NOMO-1 treated with dmso at 0.1 percent for 144 hours (cell line): ENCODE measurements at regions not wholly inside any gene's neighbourhood (a gene's known extent, or its start where the extent isn't known, plus 50 kb on each side); places are given as distances from the start of the nearest gene placed in this dataset.
A peak's percentile ranks its signal among the peaks of the same experiment; 100 is the strongest.

Experiments used
- DNase-seq: peaks from one replicate; lab custom pipeline; 2025; ENCODE audit not compliant: unreplicated experiment; lab: John Stamatoyannopoulos, UW

DNA sequence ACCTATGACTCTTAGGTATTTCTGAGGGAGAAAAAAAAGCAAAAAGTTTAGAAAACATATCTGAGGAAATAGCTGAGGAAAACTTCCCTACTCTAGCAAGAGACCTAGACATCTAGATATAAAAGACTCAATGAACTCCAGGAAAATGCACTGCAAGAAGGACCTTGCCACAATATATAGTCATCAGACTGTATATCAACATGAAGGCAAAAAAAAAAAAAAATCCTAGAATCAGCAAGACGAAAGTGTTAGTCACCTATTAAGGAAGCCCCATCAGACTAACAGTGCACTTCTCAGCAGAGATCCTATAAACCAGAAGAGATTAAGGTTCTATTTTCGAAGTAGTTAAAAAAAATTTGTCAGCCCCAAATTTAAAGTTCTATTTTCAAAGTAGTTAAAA, 166.2 kb downstream of the TMEM38B start:
- no peak for DNase-seq

DNA sequence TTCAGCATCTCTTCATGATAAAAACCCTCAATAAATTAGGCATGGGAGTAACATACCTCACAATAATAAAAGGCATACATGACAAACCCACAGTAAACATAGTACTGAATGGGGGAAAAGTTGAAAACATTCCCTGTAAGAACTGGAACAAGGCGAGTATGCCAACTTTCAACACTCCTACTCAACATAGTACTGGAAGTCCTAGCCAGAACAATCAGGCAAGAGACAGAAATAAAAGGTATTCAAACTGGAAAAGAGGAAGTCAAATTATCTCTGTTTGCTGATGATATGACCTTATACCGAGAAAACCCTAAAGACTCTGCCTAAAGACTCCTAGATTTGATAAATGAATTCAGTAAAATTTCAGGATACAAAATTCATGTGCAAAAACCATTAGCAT, 167.6 kb downstream of the TMEM38B start:
- DNase-seq = no peak

DNA sequence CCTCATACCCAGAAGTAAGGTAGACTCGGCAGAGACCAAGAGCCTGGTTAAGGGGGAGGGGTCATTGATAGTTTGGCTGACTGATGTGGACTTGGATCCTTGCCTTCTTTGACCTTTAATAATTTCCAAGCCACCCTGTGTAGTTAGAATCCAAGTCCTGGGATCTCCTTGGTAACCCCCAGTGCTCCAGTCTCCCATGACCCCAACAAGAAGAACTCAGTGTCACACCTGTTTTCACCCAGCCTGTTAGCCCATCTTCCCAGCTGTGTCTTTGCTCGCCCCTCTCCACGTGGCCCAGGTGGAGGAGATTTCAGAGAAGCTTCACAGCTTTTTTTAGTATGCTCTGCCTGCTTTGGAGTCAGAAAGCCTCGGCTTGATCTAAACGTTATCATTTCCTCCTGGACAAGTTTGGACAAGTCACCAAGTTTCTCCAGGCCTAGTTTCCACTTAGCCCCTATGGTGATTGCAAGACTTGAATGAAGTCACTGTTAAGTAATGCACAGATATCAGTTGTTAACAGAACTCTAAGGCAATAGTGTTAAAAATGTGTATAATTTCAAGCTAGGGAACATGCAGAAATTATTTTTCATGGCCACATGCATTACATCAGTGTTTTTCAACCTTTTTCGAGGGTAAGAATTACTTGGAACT, 170.0 kb downstream of the TMEM38B start:
- peak; percentile 20 for DNase-seq

DNA sequence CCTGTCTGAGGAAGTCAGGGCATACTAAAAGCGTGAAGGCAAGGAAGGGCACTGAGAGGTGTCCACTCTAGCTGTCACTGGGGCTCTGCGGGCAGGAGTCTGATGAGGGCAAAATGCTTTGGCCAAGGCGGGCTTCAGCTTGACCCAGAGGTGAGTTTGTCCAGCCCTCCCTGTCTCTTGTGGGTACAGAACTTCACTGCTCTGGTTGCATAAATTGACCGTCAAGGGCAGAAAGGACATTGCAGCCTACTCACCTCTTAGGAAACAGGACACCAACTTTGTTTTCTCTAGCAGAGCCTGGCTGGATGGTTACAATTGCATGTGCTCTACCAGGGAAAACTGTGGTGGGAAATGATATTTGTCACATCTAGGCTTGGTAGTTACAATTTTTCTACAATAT, 170.9 kb downstream of the TMEM38B start:
- no peak for DNase-seq

DNA sequence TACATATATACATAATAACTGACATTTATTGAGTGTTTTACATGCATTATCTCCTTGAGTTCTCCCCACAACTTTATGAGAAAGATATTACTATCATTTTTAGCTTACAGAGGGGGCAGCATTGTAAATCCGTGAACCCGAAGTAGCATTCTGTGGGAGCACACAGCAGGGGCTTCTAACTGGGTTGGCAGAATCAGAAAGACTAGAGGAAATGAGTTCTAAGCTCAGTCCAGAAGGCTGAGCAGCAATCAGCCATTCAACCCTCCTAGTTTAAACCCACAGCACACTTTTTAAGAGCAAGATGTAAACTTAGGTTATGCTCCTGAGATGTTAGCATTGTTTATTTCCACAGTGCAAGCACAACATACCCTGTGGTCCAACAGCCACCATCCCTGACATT, 177.2 kb downstream of the TMEM38B start:
- DNase-seq = no peak

DNA sequence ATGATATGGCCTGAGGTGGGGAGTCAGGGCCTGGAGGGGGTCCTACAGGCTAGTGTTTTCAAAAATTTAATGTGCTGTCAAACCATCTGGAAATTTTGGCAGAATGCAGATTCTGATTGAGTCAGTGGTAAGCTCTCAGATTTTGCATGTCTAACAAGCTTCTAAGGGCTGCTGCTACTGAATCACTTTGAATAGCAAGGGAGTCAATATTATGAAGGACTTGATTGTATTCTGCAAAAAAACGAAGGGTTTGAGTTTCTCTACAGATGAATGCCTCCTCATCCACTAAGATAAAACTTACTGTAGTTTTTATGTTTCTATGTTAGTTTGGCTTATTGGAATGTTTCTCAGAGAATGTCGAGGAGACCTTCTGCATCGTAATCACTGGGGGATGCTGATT, 179.5 kb downstream of the TMEM38B start:
- DNase-seq = no peak

DNA sequence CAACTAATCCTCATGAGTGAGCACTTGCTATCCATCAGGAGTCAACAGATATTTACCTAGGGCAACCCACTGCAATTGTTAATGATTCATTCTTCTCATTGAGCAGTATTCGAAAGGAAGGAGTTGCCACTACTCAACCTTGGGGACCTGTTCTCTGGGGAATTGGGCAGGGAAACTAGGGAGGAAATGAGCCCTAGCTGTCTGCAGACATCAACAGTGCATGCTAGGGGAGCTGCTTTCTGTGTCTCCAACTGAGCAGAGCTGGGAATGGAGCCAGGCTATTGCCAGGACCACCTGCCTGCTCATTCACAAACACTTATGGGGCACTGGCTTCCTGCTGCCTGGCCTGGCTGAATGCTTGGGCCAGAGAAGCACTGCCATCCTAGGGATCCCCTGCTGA, 183.4 kb downstream of the TMEM38B start:
- no peak for DNase-seq

DNA sequence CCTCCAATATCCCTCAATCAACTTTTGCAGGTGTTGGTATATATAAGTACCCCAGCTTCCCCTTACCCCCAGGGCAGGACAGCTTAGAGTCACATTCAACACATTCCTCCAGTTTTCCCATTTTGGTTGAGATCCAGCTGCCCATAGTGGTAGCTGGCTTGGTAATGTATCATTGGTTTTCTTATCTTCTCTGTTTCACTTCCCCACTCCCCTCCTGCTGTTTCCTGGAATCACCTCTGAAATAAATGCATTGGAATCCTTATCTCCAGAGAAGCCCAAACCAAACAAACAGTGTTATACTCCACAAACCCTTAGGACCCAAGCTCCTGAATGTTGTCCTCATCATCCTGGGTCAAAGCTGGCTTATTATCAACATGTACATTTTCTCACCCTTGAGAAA, 184.8 kb downstream of the TMEM38B start:
- DNase-seq = no peak

DNA sequence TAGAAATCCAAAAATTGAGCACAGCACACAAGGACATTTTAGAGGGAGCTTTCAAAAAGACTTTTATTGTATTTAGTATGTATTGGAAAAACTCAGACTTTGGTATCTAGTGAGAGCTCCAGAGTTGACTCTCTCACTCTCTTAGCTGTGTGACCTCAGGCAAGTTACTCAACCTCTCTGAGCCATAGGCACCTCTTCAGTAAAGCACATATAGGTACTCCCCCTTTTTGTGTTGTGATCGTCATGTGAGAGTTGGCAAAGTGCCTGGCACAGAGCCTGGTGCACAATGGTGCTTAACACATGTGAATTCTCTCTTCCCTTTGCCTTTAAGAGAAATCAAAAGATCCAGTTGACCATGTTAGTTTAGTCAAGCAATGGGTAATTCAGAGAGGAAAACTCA, 186.2 kb downstream of the TMEM38B start:
- no peak for DNase-seq

DNA sequence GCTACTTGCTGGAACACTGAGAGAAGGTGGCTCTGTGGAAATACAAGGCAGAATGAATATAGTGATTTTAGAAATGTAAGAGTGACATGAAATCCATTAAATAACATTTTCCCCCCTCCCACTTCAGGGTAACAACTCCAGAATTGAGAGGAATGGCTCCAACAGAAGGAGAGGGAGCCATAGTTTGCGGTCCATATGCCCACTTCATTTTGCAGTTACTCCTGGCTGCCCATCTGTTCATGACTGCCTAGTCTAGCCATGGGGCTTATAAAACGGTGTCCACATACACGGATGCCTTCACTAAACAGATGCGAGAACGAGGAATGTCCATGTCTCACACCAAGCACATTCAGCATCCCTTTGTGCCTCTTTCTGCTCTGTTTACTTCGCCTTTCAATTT, 186.7 kb downstream of the TMEM38B start:
- no peak for DNase-seq

DNA sequence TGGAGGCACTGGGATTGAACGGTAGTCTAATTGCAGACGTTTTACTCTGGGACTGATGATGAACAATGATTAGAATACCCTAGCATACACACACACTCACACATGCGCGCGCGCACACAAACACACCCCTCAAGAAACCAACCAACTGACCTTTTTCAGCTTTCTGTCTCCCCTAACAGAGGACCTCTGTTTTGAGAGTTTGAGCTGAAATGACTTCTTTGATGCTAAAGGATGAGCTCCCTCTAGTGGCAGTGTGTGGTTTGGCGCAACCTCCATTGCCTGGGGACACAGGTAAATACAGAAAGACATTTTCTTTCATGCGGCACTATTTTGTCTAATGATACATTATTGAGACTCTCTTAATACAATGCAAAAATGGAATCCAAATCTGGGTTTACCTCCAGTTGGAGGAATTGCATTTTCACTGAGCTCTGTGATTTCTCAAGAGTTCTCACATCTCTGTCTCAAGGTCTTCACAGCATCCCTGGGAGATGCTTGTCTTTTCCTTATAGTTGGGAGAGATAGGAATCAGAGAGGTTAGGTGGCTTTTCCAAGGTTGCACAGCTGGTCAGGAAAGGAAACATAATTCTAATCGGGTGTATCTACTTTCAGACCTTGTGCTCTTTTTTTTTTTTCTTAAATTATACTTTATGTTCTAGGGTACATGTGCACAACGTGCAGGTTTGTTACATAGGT, 187.5 kb downstream of the TMEM38B start:
- DNase-seq = peak; percentile 17

DNA sequence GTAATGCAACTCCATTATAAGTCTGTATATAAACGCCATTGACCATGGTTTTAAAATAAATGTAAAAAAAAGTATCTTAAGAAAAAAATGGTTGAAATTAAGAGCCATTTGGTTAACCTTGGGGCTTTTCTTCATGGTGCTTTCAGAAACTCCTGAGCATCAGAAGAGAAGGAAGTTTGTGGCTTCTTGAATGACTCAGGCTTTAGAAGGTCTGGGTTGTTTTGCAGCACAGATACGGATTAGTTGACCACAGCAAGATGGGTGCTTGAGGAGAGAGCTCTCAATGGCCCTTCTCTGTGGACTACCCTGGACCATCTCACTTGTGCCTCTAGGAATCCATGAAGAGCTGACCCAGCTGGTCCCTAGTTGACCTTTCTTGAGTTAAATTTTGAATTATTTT, 189.5 kb downstream of the TMEM38B start:
- DNase-seq = no peak

DNA sequence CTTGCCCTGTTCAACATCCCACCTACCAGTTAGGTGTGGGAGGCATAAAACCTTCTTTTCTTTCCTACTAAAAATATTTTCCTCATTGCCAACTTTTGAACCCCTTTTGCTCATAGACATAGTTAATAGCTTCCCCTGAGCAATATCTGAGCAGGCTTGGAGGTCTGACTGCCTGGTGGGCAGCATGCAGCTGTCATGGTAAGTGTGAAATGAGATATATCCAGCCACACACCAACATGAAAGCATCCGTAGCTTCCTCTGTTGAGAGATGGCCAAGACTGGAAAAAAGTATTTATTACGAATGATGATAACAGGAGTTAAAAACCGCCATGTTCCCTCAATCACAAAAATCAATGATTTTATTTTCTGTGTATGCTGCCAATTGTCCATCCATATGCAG, 190.1 kb downstream of the TMEM38B start:
- no peak for DNase-seq

DNA sequence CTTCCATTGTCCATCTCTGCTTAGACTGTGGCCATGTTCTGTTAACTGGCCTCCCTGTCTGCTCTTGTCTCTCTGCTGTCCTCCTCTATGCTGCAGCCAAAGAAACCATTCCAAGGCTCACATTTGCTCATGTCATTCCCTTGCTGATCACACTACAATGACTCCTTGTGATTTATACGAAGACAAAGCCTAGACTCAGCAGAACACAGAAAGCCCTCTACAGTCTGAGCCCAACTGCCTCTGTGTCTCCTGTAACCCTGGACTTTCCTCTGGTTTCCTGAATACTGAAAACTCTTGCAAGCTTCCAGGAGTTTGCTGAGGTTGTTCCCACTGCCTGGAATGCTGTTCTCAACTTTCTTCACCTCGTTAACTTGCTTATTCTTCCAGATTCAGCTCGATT, 191.8 kb downstream of the TMEM38B start:
- DNase-seq = no peak

DNA sequence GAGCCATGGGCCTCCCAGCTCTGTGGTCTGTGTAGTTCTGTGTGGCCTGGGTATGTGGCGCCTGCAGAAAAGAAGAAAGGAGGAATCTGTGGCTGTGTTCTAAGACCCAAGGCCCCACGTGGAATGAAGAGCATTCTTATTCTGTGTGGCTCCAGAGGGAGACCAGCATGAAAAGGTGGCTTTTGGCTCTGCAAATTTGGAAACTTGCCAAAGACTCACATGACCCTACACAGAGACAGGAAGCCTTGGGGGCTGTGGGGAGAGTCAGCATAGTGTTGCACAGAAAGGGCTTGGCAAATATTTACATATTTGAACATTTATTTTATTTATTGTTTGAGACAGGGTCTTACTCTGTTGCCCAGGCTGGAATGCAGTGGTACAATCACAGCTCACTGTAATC, 193.3 kb downstream of the TMEM38B start:
- DNase-seq = no peak

DNA sequence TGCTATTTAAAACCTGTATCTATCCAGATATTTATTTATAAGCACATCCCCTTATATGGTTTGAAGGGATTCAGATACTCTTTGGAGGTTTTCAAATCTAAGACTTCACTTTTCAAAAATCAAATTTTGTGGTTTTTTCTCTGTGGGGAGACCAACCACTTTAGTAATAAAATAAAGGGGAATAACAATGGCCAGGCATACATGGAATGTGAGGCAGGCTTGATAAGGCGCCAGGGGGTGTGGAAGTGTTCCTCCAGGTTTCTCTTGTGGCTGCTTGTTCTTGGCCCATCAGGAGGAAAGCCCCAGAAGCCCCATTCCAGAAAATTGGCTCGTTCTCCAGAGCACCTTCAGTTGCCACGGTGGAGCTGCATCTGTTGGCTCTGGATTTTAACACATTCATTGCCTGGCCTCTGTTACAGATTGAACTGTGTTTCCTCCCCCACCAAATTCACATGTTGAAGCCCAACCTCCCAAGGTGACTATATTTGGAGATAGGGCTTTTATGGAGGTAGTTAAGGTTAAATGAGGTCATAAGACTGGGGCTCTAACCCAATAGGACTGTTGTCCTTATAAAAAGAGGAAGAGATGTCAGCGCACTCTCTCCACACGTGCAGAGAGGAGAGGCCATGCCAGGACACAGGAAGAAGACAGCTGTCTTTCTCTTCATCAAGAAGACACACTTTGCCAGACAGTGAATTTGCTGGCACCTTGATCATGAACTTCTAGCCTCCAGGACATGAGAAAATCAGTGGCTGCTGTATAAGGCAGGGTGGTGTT, 195.9 kb downstream of the TMEM38B start:
- peak; percentile 9 for DNase-seq

DNA sequence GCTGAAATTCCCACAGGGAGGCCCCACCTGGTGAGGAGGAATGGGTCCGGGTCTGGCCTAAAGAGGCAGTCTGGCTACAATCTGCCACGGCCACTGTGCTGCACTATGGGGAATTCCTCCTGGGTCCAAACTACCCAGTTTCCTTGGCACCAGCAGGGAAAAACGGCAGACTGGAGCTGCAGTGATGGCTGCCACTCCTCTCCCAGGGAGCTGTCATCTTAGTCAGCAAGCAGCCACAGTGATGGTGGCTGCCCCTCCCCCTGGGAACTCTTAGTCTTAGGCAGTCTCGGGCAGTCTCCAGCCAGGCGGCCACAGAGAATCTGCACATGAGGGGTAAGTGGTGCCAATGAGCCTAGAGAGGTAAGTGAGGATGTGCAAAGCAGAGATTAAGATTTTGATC, 205.8 kb downstream of the TMEM38B start:
- DNase-seq = no peak

DNA sequence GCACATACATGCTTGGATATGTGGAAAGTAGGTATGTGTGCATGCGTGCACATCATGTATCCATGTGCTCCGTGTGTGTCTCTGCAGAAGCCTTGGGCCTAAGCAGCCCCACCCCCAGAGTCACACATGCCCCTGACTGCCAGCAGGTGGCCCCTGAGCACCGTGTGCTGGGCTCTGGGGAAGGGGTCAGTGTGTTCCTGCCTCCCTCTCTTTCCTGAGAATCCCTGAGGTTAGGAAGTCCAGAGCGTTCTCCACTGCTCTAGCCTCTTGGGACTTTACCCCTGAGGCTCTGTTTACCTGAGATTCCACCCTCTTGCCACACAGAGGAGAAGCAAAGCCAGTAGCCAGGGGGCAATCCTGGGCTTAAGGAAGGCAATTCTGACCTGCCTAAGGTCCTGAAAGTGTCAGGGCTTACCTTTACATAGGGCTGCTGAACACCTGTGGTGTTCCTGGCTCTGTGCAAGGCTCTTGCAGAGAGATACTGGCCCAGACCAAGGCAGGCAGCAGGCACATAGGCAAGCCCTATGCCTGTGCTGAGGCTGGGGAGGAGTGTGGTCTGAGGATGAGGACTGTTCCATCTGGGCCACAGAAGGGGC, 207.3 kb downstream of the TMEM38B start:
- DNase-seq = no peak

DNA sequence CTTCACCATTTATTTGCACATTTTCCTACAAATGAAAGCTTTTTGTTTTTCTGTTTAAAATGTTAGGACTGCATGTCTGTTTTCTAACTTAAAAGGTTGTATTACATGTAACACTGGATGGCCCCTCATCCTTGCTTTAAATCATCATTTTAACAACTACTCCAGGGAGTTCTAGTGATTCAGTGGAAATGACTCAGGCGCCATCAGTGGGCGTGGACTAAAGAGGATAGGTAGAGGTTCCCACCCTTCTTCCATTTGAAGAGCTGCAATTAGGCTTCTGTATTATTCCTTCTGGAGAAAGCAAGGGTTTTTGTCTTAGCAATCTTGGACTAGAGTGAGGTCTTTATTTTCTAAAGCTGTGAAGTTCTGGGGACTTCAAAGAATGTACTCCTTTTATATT, 213.7 kb downstream of the TMEM38B start:
- no peak for DNase-seq

DNA sequence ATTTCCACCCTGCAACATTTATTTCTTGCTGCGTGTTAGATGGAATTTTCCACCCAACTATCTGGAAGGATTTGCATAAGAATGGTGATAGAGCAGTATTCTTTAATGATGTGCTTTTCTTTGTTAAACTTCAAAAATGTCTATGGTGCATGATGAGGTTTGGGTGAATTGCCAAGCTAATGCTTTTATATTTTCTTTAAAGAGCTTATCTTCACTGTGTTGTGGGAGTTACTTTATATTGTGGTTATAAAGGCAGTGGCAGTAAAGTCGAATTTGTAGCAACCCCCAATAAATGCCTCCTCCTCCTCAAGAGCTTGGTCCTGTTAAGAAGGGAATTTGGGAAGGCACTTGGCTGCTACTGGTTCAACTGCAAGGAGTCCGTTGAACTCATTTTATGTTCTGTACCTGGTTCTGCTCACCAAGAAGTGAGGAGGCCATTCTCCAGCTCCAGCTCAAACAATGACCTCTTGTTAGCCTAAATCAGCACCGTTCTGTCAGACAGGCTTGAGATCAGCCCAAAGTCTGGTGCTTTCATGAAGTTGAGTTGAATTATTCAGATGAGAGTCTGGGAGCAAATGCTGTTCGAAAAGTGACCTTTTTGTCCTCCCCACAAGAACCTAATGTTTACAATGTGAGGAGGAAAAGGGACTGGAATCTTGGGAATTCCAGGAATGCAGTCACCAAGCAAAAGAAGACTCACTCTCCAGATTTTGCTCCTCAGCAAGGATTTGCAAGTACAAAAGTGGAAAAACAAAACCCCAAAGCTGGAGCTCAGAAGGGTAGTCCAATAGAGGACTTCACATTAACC, 217.0 kb downstream of the TMEM38B start:
- no peak for DNase-seq
